ENCODE measurements at regions not wholly inside any gene's neighbourhood (a gene's known extent, or its start where the extent isn't known, plus 50 kb on each side); places are given as distances from the start of the nearest gene placed in this dataset.

DNA sequence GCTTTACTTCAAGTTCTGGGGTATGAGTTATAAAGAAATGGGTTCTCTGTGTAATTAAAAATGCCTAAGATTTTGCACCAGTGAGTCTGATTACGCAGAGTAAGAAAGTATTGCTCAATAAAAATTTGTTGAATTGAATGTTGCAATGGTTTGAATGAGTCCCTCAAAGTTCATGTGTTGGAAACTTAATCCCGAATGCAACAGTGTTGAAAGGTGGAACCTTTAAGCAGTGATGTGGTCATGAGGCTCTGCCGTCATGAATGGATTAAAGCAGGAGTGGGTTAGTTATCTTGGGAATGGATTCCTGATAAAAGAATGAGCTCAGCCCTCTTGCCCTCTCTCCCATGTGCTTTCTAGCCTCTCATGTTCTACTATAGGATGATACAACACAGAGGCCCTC is 52.6 kb upstream of the SESN3 start:
- Histone ChIP-seq H3K27ac (ENCODE audit: low read depth, low read length, poor library complexity, severe bottlenecking) (no peak overlapping the region), H3K4me3 (ENCODE audit: low read depth, low read length, poor library complexity, severe bottlenecking) (no peak overlapping the region), H3K27me3 (replicated peaks; ENCODE audit: insufficient read depth, low read depth, low read length, poor library complexity) (no peaks in the 10 kb centered on the region), H3K4me1 (ENCODE audit: insufficient read depth, low read length, poor library complexity, severe bottlenecking) (no peaks in the 10 kb centered on the region), H3K36me3 (ENCODE audit: insufficient read depth, low read length, poor library complexity, severe bottlenecking) (no peaks in the 10 kb centered on the region), H3K9me3 (ENCODE audit: low read depth, low read length, poor library complexity, severe bottlenecking) (no peaks in the 10 kb centered on the region)
- no TSS peak for BruUV-seq (replicated peaks)
- no peak for DNase-seq (ENCODE audit: low spot score)
- intact Hi-C loops (cut with micrococcal nuclease; ENCODE audit: unreplicated experiment), result no loop called here
- TF ChIP-seq, protein P1, sequence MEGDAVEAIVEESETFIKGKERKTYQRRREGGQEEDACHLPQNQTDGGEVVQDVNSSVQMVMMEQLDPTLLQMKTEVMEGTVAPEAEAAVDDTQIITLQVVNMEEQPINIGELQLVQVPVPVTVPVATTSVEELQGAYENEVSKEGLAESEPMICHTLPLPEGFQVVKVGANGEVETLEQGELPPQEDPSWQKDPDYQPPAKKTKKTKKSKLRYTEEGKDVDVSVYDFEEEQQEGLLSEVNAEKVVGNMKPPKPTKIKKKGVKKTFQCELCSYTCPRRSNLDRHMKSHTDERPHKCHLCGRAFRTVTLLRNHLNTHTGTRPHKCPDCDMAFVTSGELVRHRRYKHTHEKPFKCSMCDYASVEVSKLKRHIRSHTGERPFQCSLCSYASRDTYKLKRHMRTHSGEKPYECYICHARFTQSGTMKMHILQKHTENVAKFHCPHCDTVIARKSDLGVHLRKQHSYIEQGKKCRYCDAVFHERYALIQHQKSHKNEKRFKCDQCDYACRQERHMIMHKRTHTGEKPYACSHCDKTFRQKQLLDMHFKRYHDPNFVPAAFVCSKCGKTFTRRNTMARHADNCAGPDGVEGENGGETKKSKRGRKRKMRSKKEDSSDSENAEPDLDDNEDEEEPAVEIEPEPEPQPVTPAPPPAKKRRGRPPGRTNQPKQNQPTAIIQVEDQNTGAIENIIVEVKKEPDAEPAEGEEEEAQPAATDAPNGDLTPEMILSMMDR (conservative IDR thresholded peaks at IDR 0.05; ENCODE audit: low read depth, low read length), result no peak
- TF ChIP-seq EZH2 (IDR thresholded peaks at IDR 0.05; ENCODE audit: borderline replicate concordance, low read depth, low read length, poor library complexity, severe bottlenecking), result no peak
- CTCF ChIA-PET, result no interaction called here
- POLR2A ChIA-PET (ENCODE audit: low non-redundant PET), result no interaction called here

DNA sequence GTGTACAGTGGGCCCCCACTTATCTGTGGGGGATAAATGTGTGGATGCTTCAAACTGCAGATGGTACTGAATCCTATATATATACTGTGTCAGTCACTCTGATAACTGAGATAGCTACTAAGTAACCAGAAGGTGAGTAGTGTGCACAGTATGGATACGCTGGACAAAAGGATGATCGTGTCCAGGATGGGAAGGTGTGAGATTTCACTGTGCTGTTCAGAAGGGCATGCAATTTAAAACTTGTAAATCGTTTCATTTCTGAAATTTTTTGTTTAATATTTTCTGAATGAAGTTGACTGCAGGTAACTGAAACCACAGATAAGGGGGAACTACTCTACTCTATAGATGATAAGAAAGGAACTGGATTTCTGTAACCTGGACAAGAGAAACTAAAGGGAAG is 52.1 kb upstream of the SESN3 start:
- POLR2A ChIA-PET (ENCODE audit: low non-redundant PET), result no interaction called here
- no peak overlapping the region for H3K4me3 ChIP-seq (ENCODE audit: low read depth, low read length, poor library complexity, severe bottlenecking)
- H3K27ac ChIP-seq (ENCODE audit: low read depth, low read length, poor library complexity, severe bottlenecking), result no peak overlapping the region
- CTCF ChIA-PET, result no interaction called here
- H3K9me3 ChIP-seq (ENCODE audit: low read depth, low read length, poor library complexity, severe bottlenecking), result no peaks in the 10 kb centered on the region
- intact Hi-C loops (cut with micrococcal nuclease; ENCODE audit: unreplicated experiment), result no loop called here
- H3K4me1 ChIP-seq (ENCODE audit: insufficient read depth, low read length, poor library complexity, severe bottlenecking), result no peaks in the 10 kb centered on the region
- no peak for TF ChIP-seq EZH2 (IDR thresholded peaks at IDR 0.05; ENCODE audit: borderline replicate concordance, low read depth, low read length, poor library complexity, severe bottlenecking)
- TF ChIP-seq, protein P1 (conservative IDR thresholded peaks at IDR 0.05; ENCODE audit: low read depth, low read length), result no peak
- no peaks in the 10 kb centered on the region for H3K36me3 ChIP-seq (ENCODE audit: insufficient read depth, low read length, poor library complexity, severe bottlenecking)
- no TSS peak for BruUV-seq (replicated peaks)
- DNase-seq (ENCODE audit: low spot score), result no peak
- no peaks in the 10 kb centered on the region for H3K27me3 ChIP-seq (replicated peaks; ENCODE audit: insufficient read depth, low read depth, low read length, poor library complexity)

DNA sequence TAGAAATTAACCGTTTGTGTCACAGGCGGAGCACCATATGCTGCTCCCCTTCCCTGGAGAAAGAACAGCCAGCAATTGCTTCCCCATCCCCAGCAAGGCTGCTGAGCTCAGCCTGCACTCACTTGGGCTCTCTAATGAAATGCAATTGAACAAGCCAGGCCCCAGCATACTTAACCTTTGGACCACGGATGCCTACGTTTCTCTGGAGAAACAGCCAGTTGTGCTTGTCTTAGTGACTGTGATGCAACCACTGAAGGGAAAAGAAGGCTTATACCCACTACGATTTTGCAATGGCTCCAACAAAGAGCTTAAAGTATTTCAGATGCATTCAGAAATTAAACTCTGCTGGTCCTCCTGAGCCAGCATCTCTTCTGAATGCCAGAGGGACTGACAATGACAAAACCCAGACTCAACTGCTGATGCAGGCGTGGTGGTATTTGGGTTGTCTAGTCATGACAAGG is 51.3 kb upstream of the SESN3 start:
- TF ChIP-seq, protein P1 (conservative IDR thresholded peaks at IDR 0.05; ENCODE audit: low read depth, low read length), result no peak
- no peak for TF ChIP-seq EZH2 (IDR thresholded peaks at IDR 0.05; ENCODE audit: borderline replicate concordance, low read depth, low read length, poor library complexity, severe bottlenecking)
- intact Hi-C loops (cut with micrococcal nuclease; ENCODE audit: unreplicated experiment), result no loop called here
- Histone ChIP-seq H3K4me3 (ENCODE audit: low read depth, low read length, poor library complexity, severe bottlenecking) (no peak overlapping the region), H3K9me3 (ENCODE audit: low read depth, low read length, poor library complexity, severe bottlenecking) (no peaks in the 10 kb centered on the region), H3K27ac (ENCODE audit: low read depth, low read length, poor library complexity, severe bottlenecking) (no peak overlapping the region), H3K27me3 (replicated peaks; ENCODE audit: insufficient read depth, low read depth, low read length, poor library complexity) (no peaks in the 10 kb centered on the region), H3K4me1 (ENCODE audit: insufficient read depth, low read length, poor library complexity, severe bottlenecking) (no peaks in the 10 kb centered on the region), H3K36me3 (ENCODE audit: insufficient read depth, low read length, poor library complexity, severe bottlenecking) (no peaks in the 10 kb centered on the region)
- DNase-seq (ENCODE audit: low spot score), result no peak
- POLR2A ChIA-PET (ENCODE audit: low non-redundant PET), result no interaction called here
- CTCF ChIA-PET, result no interaction called here
- no TSS peak for BruUV-seq (replicated peaks)

All from A673 (cell line).